Right renal pelvis (tissue), 4 donors: ENCODE measurements at regions not wholly inside any gene's neighbourhood (a gene's known extent, or its start where the extent isn't known, plus 50 kb on each side); places are given as distances from the start of the nearest gene placed in this dataset.
A peak's percentile ranks its signal among the peaks of the same experiment; 100 is the strongest.
"Not testable (repeated sequence)": the region's sequence is repeated elsewhere in the genome, so short reads cannot be mapped to it uniquely, and the experiment has no call there.

Source experiments
- DNase-seq, 4 donors: peaks; one replicate each; pipeline ENCODE4 v3.0.0-alpha.2; 2013; ENCODE audit warnings: low read depth in 4 of 4, low spot score in 3 of 4, missing footprints in 1 of 4

GRCh38 chr9:83191154-83191553 lies 128.2 kb upstream of the RASEF start:
- no peak for DNase-seq

GRCh38 chr9:83189026-83189425 lies 126.1 kb upstream of the RASEF start:
- not testable (repeated sequence) for DNase-seq

DNA sequence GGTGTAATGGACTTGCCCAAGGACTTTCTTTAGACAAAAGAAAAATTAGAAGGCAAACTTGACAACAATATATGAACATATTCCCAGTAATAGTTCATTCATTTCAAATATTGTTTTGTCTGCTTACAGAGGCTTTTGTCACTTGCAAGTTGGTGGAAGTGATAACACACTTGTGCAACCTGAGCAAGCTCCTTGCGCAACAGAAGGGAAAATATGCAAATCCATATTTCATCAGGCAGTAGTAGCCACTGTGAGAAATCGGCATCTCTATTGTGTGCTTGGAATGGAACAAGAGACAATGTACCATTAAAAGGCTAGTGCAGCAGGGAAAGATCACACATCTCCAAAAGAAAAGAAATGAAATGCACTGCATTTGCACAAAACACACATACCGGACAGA lies 125.3 kb upstream of the RASEF start:
- no peak for DNase-seq

GRCh38 chr9:83186155-83186737 lies 123.3 kb upstream of the RASEF start:
- no peak for DNase-seq

GRCh38 chr9:83185488-83186154 lies 122.7 kb upstream of the RASEF start:
- DNase-seq, result no peak

DNA sequence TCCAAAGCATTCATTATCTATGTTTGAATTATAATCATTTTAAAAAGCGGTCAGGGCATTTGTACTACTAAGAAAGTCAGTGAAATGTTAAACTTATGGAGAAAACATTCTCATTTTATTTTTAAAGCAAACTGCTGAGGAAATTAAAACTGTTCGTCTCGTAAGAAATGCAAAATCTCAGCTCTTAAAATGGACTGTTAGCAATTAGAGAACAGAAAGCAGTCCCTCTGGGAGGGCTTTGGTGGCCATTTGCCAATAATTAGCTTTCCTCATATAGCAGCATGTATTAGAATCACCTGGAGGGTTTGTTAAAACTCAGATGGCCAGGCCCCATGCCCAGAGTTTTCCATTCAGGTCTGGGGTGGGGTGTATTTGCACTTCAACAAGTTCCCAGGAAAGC lies 120.7 kb upstream of the RASEF start:
- DNase-seq, result no peak

GRCh38 chr9:83182071-83182470 lies 119.1 kb upstream of the RASEF start:
- no peak for DNase-seq

- DNase-seq, result no peak
Measured at GRCh38 chr9:83178717-83179116, 115.8 kb upstream of the RASEF start.

- no peak for DNase-seq
Measured at GRCh38 chr9:83177747-83178146, 114.8 kb upstream of the RASEF start.

GRCh38 chr9:83167126-83167525 lies 104.2 kb upstream of the RASEF start:
- DNase-seq, result no peak

DNA sequence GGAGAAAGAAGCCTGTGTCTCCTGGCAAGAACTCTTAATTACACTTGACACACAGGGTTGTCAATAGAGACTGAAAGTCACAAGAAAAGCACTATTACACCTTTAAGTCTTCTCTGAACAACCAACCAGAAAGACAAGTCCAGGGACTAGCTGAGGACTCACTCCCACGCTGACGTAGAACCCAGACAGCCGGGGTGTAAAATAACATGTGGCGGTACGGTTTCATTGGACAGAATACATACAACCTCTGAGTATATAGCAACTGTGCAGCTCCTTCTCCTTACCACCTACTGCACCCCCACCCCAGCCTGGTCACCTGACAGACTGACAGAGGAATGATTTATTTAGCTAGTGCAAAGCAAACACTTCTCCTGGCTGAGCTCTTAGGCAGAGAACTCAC lies 103.4 kb upstream of the RASEF start:
- peak in 3 of 4 donors; percentile 25 to 40 (median 28) for DNase-seq

DNA sequence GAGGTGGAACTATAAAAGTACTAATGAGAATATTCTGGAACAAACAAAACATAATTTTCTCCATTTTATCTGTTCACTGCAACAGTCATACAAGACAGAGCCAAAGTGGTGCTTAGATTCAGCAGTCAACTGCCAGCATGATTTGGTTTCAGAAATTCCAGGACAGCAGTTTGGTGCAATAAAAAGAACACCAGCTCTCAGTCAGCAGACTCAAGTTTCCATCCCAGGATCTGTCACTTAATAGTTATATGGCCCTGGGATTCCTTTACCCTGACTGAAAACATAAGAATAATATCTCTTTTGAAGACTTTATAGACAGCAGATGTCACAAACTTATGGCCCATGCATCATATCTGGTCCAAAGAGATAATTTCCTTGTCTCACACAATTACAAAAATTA lies 92.8 kb upstream of the RASEF start:
- no peak for DNase-seq

GRCh38 chr9:83154821-83155220 lies 91.9 kb upstream of the RASEF start:
- no peak for DNase-seq

DNA sequence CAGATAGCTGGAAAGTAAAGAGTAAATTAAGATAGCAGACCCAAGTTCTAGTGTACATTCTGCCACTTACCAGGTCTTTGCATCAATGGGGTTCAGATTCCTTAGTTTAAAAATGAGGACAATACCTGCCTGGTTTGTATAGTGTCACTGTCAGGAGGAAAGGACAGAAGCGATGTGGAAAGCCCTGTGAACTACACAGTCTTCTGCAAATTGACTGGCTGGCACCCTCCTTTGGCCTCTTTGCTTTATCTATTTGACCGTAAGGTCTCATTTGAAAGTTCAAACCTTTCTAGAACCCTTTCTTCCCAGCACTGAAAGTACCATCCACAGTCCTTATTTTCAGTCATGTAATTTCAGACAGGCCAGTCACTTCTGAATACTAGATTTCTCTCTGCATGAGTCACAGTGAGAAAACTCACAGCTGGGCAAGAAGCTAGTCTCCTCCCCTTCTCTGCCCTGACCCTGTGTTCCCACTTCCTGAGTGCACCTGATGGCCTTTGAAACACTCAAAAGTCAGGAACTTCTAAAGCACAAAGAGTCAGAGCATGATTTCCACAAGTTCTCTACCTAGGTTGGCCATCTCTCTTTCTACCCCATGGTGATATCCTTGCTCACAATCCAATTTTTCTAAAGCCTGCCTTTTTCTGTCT lies 91.3 kb upstream of the RASEF start:
- no peak for DNase-seq

DNA sequence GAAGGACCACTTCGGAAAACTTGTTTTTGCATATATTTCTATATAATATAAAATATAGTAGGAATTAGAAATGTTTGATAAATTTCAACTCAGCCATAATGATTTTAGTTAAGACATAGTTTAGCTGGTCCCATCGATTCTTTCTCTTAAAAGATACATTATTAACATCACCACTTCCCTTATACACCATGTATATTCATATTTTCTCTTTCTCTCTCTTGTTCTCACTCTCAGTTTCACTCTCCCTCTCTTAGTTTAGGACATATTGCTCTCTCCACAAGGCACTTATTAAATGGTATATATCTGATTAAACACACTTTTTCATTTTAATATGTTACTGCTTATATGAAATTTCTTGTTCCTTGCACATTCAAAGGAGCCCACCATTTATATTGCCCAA lies 90.1 kb upstream of the RASEF start:
- no peak for DNase-seq

DNA sequence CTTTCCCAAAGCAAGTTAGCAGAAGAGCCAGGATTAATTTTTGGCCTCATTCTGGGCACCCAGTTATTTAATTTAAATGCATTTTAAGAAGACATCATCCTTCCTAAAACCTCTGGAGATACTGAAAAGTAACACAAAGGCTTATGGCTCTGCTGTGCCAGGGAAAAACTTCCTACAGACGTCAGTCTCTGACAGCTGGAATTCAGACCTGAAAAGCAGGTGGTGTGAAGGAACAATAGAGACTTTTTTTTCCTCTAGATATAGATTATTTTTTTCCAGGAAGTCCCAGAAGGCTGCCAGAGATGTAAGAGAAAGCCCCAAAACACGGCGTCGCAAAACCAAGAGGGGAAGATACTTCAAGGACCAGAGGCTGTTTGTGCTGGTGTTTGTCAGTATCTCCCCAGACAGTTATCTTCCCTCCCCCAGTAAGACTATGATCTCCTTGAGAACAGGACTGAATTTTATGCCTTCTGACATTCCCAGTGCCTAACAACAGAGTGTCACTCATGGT lies 88.7 kb upstream of the RASEF start:
- DNase-seq, result no peak

GRCh38 chr9:83147315-83148149 lies 84.6 kb upstream of the RASEF start:
- DNase-seq, result no peak

DNA sequence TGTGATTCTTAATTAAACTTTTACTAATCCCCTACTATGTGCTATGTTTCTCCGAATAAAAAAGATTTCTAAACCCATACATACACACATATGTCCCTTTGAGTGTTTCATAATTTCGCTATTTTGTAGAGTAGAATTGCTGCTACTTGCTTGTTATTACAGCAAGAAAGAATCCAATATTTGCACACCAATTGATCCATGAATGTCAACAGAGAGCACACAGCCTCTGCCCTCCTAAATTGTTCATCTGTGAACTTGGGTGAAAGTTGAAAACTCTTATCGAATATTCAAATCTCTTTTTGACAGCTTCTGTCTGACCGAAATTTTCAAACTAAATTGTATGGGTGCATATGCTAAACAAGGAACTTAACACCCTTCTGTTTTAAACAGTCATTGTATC lies 83.4 kb upstream of the RASEF start:
- no peak for DNase-seq

GRCh38 chr9:83144492-83144891 lies 81.5 kb upstream of the RASEF start:
- DNase-seq, result no peak

DNA sequence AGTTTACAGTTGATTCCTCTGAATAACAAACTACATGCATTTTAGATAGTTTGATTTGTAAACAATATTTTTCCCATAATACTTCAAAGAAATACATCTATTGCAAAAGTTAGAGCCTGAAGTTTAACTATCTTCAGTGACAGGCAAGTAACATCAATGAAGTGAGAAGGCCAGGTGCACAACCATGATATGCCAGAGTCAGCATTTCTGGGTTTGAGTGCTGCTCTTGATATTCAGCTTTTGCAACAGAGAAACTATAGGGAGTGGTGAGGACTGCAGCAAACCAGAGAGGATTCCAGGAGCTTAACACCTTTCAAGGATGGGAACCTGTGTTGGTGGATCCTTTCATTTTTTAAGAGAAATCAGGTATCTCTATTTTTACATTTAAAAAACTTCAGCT lies 79.4 kb upstream of the RASEF start:
- no peak for DNase-seq

- no peak for DNase-seq
Measured at GRCh38 chr9:83141887-83142286, 78.9 kb upstream of the RASEF start.
